ENCODE measurements at regions not wholly inside any gene's neighbourhood (a gene's known extent, or its start where the extent isn't known, plus 50 kb on each side); places are given as distances from the start of the nearest gene placed in this dataset.

DNA sequence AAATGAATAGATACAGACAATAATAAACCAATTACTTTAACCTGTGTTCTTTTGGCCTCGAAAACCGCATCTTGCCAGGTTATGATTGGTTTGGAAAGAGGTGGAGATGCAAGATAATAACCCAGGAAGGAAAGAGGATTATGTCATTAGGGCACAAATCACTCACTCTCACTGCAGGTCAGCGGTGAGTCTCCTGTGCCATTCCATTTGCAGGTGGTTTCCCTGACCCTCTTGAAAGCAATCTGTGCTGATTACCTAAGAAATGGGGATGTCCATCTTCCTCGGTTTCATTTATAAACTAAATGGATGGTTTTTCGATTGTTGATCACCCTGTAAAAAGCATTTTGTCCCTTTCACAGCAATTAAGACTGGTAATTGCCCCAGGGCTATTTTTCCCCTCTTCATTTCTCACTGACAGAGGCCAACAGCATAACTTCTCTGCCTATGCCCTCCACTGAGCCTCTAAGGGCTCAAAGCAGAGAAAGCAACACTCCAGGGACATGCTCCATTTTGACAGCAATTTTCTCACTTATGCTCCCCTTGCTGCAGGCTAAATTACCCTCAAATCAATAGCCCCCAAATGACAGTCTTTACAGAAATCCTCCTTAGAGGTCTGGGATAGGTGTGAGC lies 257.5 kb downstream of the IPMK start:
- POLR2A ChIA-PET: no interaction called here
- TF ChIP-seq EP300 (IDR thresholded peaks at IDR 0.05; ENCODE audit: borderline replicate concordance in 1 of 2, low read depth in 1 of 2, low read length in 1 of 2) (no peak), GABPA (IDR thresholded peaks at IDR 0.05; ENCODE audit: low read depth) (no peak), IRF3 (IDR thresholded peaks at IDR 0.05; ENCODE audit: low read depth, low read length) (no peak), RXRA (IDR thresholded peaks at IDR 0.05; ENCODE audit: borderline replicate concordance, low read depth) (no peak), FOSL2 (IDR thresholded peaks at IDR 0.05; ENCODE audit: borderline replicate concordance, low read depth) (no peak), CHD2 (IDR thresholded peaks at IDR 0.05; ENCODE audit: low read length, partially characterized antibody) (no peak), MEF2A (IDR thresholded peaks at IDR 0.05; ENCODE audit: borderline replicate concordance, low read depth) (no peak), FOXM1 (IDR thresholded peaks at IDR 0.05; ENCODE audit: low read depth) (no peak), NRF1 (IDR thresholded peaks at IDR 0.05; ENCODE audit: low read depth, low read length) (no peak), MAX (IDR thresholded peaks at IDR 0.05; ENCODE audit: low read depth) (no peak), RFX5 (IDR thresholded peaks at IDR 0.05; ENCODE audit: low read length) (no peak), YY1 (IDR thresholded peaks at IDR 0.05; ENCODE audit: low read depth) (no peak), FOXJ3 (CRISPR knock-in tag; IDR thresholded peaks at IDR 0.05) (no peak)
- TF ChIP-seq, protein P1, sequence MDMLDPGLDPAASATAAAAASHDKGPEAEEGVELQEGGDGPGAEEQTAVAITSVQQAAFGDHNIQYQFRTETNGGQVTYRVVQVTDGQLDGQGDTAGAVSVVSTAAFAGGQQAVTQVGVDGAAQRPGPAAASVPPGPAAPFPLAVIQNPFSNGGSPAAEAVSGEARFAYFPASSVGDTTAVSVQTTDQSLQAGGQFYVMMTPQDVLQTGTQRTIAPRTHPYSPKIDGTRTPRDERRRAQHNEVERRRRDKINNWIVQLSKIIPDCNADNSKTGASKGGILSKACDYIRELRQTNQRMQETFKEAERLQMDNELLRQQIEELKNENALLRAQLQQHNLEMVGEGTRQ (IDR thresholded peaks at IDR 0.05; ENCODE audit: borderline replicate concordance, low read depth, low read length): no peak
- TF ChIP-seq, protein P2, sequence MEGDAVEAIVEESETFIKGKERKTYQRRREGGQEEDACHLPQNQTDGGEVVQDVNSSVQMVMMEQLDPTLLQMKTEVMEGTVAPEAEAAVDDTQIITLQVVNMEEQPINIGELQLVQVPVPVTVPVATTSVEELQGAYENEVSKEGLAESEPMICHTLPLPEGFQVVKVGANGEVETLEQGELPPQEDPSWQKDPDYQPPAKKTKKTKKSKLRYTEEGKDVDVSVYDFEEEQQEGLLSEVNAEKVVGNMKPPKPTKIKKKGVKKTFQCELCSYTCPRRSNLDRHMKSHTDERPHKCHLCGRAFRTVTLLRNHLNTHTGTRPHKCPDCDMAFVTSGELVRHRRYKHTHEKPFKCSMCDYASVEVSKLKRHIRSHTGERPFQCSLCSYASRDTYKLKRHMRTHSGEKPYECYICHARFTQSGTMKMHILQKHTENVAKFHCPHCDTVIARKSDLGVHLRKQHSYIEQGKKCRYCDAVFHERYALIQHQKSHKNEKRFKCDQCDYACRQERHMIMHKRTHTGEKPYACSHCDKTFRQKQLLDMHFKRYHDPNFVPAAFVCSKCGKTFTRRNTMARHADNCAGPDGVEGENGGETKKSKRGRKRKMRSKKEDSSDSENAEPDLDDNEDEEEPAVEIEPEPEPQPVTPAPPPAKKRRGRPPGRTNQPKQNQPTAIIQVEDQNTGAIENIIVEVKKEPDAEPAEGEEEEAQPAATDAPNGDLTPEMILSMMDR (IDR thresholded peaks at IDR 0.05): no peak

More for the DNA sequence above, 257.5 kb downstream of the IPMK start:
- H3K79me2 ChIP-seq (ENCODE audit: insufficient read depth): no peaks in the 10 kb centered on the region
- no peaks in the 10 kb centered on the region for H3K9me3 ChIP-seq
- H3K4me2 ChIP-seq: no peak overlapping the region
- no peak for DNase-seq
- no peaks in the 10 kb centered on the region for H4K20me1 ChIP-seq (ENCODE audit: insufficient read depth)
- no peaks in the 10 kb centered on the region; a peak in 1 of 4 replicates for H3K4me1 ChIP-seq (ENCODE audit: control insufficient read depth in 1 of 2, insufficient read depth in 2 of 2, low read depth in 1 of 2, low read length in 1 of 2)
- H3K9ac ChIP-seq: no peak overlapping the region
- H3K4me3 ChIP-seq (ENCODE audit: low read depth in 2 of 2, low read length in 1 of 2): no peak overlapping the region
- no peaks in the 10 kb centered on the region for H3F3A ChIP-seq (replicated peaks; ENCODE audit: insufficient read depth)
- no peaks in the 10 kb centered on the region for H3K27me3 ChIP-seq (ENCODE audit: insufficient read depth)
- H2AFZ ChIP-seq (ENCODE audit: low read depth): no peak overlapping the region
- no peak overlapping the region for H3K27ac ChIP-seq (ENCODE audit: low read depth in 2 of 2, low read length in 1 of 2)
- 49% methylated on average over 5 of the region's 5 CpGs for WGBS (ENCODE audit: low lambda C conversion rate)
- H3K9me2 ChIP-seq: no peaks in the 10 kb centered on the region
- CTCF ChIA-PET: interaction anchor here (1.2 kb wide), 1 partner anchor 142 kb away, joined by 3 read pairs; no protein-coding TSS in a partner anchor
- no peaks in the 10 kb centered on the region for H3K36me3 ChIP-seq (replicated peaks in 1 of 2; ENCODE audit: control insufficient read depth in 1 of 2, insufficient read depth in 2 of 2, low read length in 1 of 2)
